Large intestine (tissue), 3 donors: ENCODE measurements at regions not wholly inside any gene's neighbourhood (a gene's known extent, or its start where the extent isn't known, plus 50 kb on each side); places are given as distances from the start of the nearest gene placed in this dataset.
"Not testable (repeated sequence)": the region's sequence is repeated elsewhere in the genome, so short reads cannot be mapped to it uniquely, and the experiment has no call there.

ENCODE experiments used
- DNase-seq, 2 donors: peaks; one replicate each; pipeline versions ENCODE4 v3.0.0 to v3.0.0-alpha.2; 2013
- H3K27ac ChIP-seq: one replicate; pipeline ENCODE4 v1.5.1; 2013; ENCODE audit warnings: low read length
- H3K27me3 ChIP-seq: 2 replicates; pipeline ENCODE4 v1.6.1; 2013; ENCODE audit warnings: low read length; ENCODE audit not compliant: control insufficient read depth, insufficient read depth
- H3K36me3 ChIP-seq: 2 replicates; pipeline ENCODE4 v1.6.1; 2013; ENCODE audit warnings: low read length; ENCODE audit not compliant: control insufficient read depth, insufficient read depth
- H3K4me1 ChIP-seq: one replicate; pipeline ENCODE4 v1.6.1; 2013; ENCODE audit warnings: low read length; ENCODE audit not compliant: control insufficient read depth, insufficient read depth
- H3K4me3 ChIP-seq: one replicate; pipeline ENCODE4 v1.5.1; 2013; ENCODE audit warnings: low read length
- H3K9me3 ChIP-seq: one replicate; pipeline ENCODE4 v1.6.1; 2013; ENCODE audit warnings: mild to moderate bottlenecking, low read depth, low read length, moderate library complexity; ENCODE audit not compliant: control insufficient read depth
- WGBS: methylation state at CpG from one replicate; pipeline ENCODE4 v1.1.5; 2013; ENCODE audit warnings: low lambda C conversion rate; ENCODE audit not compliant: insufficient coverage; 5-methylcytosine and 5-hydroxymethylcytosine counted together

GRCh38 chr2:139465789-139466188 is 685.6 kb upstream of the NXPH2 start:
- no peaks in the 10 kb centered on the region for H3K4me1 ChIP-seq
- 80% methylated on average over 1 of the region's 4 CpGs for WGBS
- H3K27ac ChIP-seq: no peak overlapping the region
- no peaks in the 10 kb centered on the region for H3K27me3 ChIP-seq
- no peaks in the 10 kb centered on the region for H3K9me3 ChIP-seq
- DNase-seq: no peak
- no peaks in the 10 kb centered on the region for H3K36me3 ChIP-seq
- H3K4me3 ChIP-seq: no peak overlapping the region

DNA sequence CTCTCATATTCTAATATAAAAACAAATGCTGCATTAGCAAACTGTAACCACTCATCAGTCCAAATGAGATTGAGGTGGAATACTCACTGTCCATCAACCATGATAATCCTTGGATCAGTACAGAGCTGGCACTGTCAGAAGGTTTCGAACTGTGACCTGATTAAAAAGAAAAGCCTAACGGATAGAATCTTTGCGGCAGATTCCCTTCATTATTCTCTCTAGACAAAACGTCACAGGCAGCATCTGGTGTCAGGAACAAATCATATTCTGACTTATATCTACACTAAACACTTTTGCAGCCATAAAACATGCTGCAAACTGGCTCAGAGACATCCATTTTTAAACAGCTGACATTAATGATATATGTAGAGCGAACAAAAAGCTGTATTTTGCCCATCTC is 677.7 kb upstream of the NXPH2 start:
- WGBS: no CpG with 5 or more reads among the region's 5 CpGs
- no peaks in the 10 kb centered on the region for H3K4me1 ChIP-seq

DNA sequence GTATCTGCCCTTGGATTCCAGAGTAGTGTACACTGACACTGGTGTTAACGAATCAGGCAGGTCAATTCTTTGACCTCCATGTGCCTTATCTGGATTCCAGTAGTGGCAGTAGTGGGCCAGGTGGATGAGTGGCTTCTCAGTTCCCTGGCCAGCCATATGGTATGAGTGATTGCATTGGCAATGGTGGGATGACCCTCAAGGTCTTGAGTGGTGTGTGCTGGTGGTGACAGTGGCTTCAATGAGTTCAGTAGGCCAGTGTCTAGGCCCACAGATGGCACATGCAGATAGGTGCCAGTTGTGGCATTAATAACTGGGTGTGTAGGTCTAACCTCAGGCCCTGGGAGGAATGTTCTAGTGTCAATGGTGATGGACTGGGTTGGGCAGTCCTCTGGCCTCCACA is 674.1 kb upstream of the NXPH2 start:
- DNase-seq: no peak
- Histone ChIP-seq H3K4me3 (no peak overlapping the region), H3K27ac (no peak overlapping the region), H3K9me3 (no peaks in the 10 kb centered on the region), H3K36me3 (no peaks in the 10 kb centered on the region), H3K4me1 (no peaks in the 10 kb centered on the region), H3K27me3 (no peaks in the 10 kb centered on the region)
- WGBS: no CpG with 5 or more reads among the region's 1 CpG

More for the DNA sequence above, 677.7 kb upstream of the NXPH2 start:
- no peak for DNase-seq
- Histone ChIP-seq H3K27ac (no peak overlapping the region), H3K36me3 (no peaks in the 10 kb centered on the region), H3K4me3 (no peak overlapping the region), H3K27me3 (no peaks in the 10 kb centered on the region), H3K9me3 (no peaks in the 10 kb centered on the region)

DNA sequence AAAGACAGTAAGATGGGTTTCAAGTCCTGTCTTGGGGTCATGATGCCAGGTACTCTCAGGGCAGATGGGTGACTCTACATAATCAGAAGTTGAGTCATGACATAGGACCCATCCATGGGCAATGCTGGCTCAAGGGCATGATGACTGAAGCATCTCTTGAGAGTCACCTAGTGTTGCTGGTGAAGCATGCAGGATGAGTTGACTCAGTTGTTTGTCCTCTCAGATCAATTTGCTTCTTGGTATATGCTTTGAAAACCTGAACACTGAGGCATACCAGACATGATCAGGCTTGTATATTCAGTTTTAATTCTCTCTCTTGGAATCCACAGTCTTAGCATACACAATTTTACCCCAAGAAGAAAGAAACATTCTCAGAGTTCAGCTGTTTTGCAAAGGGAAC is 658.9 kb upstream of the NXPH2 start:
- H3K27me3 ChIP-seq: no peaks in the 10 kb centered on the region
- H3K36me3 ChIP-seq: no peaks in the 10 kb centered on the region
- no peak overlapping the region for H3K4me3 ChIP-seq
- no peak overlapping the region for H3K27ac ChIP-seq
- no peak for DNase-seq
- no peaks in the 10 kb centered on the region for H3K9me3 ChIP-seq
- H3K4me1 ChIP-seq: no peaks in the 10 kb centered on the region

- Histone ChIP-seq H3K27me3 (no peaks in the 10 kb centered on the region), H3K27ac (no peak overlapping the region), H3K36me3 (no peaks in the 10 kb centered on the region), H3K4me1 (no peaks in the 10 kb centered on the region), H3K9me3 (no peaks in the 10 kb centered on the region), H3K4me3 (no peak overlapping the region)
- 80% methylated on average over 1 of the region's 3 CpGs for WGBS
- DNase-seq: no peak
These were observed 658.3 kb upstream of the NXPH2 start for GRCh38 chr2:139438478-139438877.

DNA sequence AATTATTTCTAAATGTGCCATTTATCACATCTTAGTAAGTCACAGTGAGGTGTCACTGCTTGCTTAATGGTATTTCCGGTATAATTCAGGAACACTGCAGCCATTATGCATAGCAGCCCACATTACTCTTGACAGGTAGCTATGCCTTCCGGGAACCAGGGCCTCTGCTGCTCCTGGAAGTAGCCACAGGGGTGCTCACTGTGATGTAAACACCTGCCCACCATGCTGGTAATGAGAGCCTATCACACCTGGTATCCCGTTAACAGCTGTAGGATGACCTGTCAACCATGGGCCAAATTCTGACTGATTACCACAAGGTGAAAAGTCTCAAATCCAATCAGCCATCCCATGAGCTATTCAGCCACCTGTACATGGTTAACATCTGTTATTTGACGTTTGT is 647.0 kb upstream of the NXPH2 start:
- H3K27me3 ChIP-seq: no peaks in the 10 kb centered on the region
- no peaks in the 10 kb centered on the region for H3K4me1 ChIP-seq
- H3K9me3 ChIP-seq: no peaks in the 10 kb centered on the region
- H3K27ac ChIP-seq: no peak overlapping the region
- DNase-seq: no peak
- no peak overlapping the region for H3K4me3 ChIP-seq
- 100% methylated on average over 1 of the region's 4 CpGs for WGBS
- no peaks in the 10 kb centered on the region for H3K36me3 ChIP-seq

- Histone ChIP-seq H3K4me1 (no peaks in the 10 kb centered on the region), H3K27ac (no peak overlapping the region), H3K36me3 (no peaks in the 10 kb centered on the region), H3K4me3 (no peak overlapping the region), H3K9me3 (no peaks in the 10 kb centered on the region), H3K27me3 (no peaks in the 10 kb centered on the region)
- no CpG with 5 or more reads among the region's 2 CpGs for WGBS
- no peak for DNase-seq
These were observed 643.9 kb upstream of the NXPH2 start for GRCh38 chr2:139424101-139424500.

GRCh38 chr2:139411236-139411635 is 631.0 kb upstream of the NXPH2 start:
- no peaks in the 10 kb centered on the region for H3K36me3 ChIP-seq
- no peak overlapping the region for H3K4me3 ChIP-seq
- H3K27me3 ChIP-seq: no peaks in the 10 kb centered on the region
- DNase-seq: no peak
- no CpG with 5 or more reads among the region's 8 CpGs for WGBS
- no peaks in the 10 kb centered on the region for H3K9me3 ChIP-seq
- H3K27ac ChIP-seq: no peak overlapping the region
- H3K4me1 ChIP-seq: no peaks in the 10 kb centered on the region

DNA sequence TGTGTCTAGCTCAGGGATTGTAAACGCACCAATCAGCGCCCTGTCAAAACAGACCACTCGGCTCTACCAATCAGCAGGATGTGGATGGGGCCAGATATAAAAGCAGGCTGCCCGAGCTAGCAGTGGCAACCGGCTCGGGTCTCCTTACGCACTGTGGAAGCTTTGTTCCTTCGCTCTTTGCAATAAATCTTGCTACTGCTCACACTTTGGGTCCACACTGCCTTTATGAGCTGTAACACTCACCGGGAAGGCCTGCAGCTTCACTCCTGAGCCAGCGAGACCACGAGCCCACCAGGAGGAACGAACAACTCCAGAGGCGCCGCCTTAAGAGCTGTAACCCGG is 630.6 kb upstream of the NXPH2 start:
- H3K27ac ChIP-seq, H3K27me3 ChIP-seq, H3K9me3 ChIP-seq, H3K4me1 ChIP-seq, H3K36me3 ChIP-seq, DNase-seq, H3K4me3 ChIP-seq: not testable (repeated sequence)
- no CpG with 5 or more reads among the region's 15 CpGs for WGBS

- H3K27me3 ChIP-seq, H3K9me3 ChIP-seq, H3K36me3 ChIP-seq, DNase-seq, H3K4me3 ChIP-seq, H3K4me1 ChIP-seq, H3K27ac ChIP-seq: not testable (repeated sequence)
- no CpG with 5 or more reads among the region's 45 CpGs for WGBS
These were observed 630.1 kb upstream of the NXPH2 start for GRCh38 chr2:139410147-139410832.

DNA sequence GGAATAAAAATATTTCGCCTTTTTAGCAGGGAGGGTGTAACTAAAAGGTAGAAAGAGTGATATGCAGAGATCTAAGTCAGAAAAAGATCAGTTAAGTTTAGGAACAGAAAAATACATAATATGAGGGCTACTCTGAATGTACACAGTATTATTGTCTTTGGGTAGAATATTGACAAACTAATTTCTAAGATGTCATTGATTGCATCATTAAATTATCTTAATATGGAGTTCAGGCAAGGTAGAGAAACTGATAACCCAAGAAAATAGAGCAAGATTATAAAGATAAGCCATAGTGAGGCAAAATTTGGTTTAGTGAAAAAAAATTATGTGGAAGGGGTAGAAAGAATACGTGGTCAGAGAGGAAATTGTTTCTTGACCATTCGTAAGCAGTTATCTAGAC is 629.0 kb upstream of the NXPH2 start:
- no peak for DNase-seq
- H3K36me3 ChIP-seq: no peaks in the 10 kb centered on the region
- H3K27ac ChIP-seq: no peak overlapping the region
- H3K4me1 ChIP-seq: no peaks in the 10 kb centered on the region
- no peaks in the 10 kb centered on the region for H3K27me3 ChIP-seq
- 86% methylated on average over 3 of the region's 3 CpGs for WGBS
- no peaks in the 10 kb centered on the region for H3K9me3 ChIP-seq
- H3K4me3 ChIP-seq: no peak overlapping the region
